HCT116 (cell line): ENCODE measurements at regions not wholly inside any gene's neighbourhood (a gene's known extent, or its start where the extent isn't known, plus 50 kb on each side); places are given as distances from the start of the nearest gene placed in this dataset.

Experiments
- CEBPB ChIP-seq: IDR thresholded peaks from 2 replicates; pipeline ENCODE4 v1.6.1; 2012; ENCODE audit warnings: low read depth
- ELF1 ChIP-seq: IDR thresholded peaks from 2 replicates; pipeline ENCODE4 v1.6.1; 2012; ENCODE audit warnings: low read depth, borderline replicate concordance
- EZH2 ChIP-seq: fragments of 200-600 bp; sonication (generic); IDR thresholded peaks from 2 replicates; pipeline ENCODE4 v1.6.1; 2017; ENCODE audit warnings: antibody characterized with exemption, mixed run types
- EZH2phosphoT487 ChIP-seq: fragments of 200-600 bp; IDR thresholded peaks from 2 replicates; pipeline ENCODE4 v1.6.1; 2018; ENCODE audit warnings: antibody characterized with exemption, borderline replicate concordance
- POLR2A ChIP-seq: IDR thresholded peaks from 2 replicates; pipeline ENCODE4 v1.7.0; 2011; ENCODE audit warnings: borderline replicate concordance; ENCODE audit not compliant: insufficient read depth, insufficient read length; ENCODE audit errors: extremely low read depth
- POLR2AphosphoS5 ChIP-seq: IDR thresholded peaks from 2 replicates; pipeline ENCODE4 v1.6.1; 2011; ENCODE audit warnings: mild to moderate bottlenecking, low read depth, low read length, moderate library complexity
- RAD21 ChIP-seq: IDR thresholded peaks from 2 replicates; pipeline ENCODE4 v1.6.1; 2012; ENCODE audit warnings: low read depth, mild to moderate bottlenecking
- TCF7L2 ChIP-seq: IDR thresholded peaks from 2 replicates; pipeline ENCODE4 v1.7.0; 2011; ENCODE audit warnings: borderline replicate concordance, inconsistent platforms; ENCODE audit not compliant: insufficient read depth, insufficient read length; ENCODE audit errors: extremely low read depth
- TF ChIP-seq, protein P1 (sequence below), 3 experiments: fragments of 200-600 bp in 1 of 3; sonication (generic) in 1 of 3; IDR thresholded peaks in 2 of 3; conservative IDR thresholded peaks in 1 of 3; 2 replicates each; pipeline ENCODE4 v1.5.1; 2012 to 2017; ENCODE audit warnings: low read depth in 2 of 3, low read length in 2 of 3, antibody characterized with exemption in 1 of 3, borderline replicate concordance in 1 of 3, control low read depth in 1 of 3, mild to moderate bottlenecking in 1 of 3, mixed read lengths in 1 of 3, mixed run types in 1 of 3, moderate library complexity in 1 of 3; ENCODE audit not compliant: insufficient read depth in 1 of 3
- TF ChIP-seq, protein P2 (sequence below): IDR thresholded peaks from 2 replicates; pipeline ENCODE4 v1.6.1; 2012; ENCODE audit warnings: low read depth
- TF ChIP-seq, protein P3 (sequence below): IDR thresholded peaks from 2 replicates; pipeline ENCODE4 v1.6.1; 2012

DNA sequence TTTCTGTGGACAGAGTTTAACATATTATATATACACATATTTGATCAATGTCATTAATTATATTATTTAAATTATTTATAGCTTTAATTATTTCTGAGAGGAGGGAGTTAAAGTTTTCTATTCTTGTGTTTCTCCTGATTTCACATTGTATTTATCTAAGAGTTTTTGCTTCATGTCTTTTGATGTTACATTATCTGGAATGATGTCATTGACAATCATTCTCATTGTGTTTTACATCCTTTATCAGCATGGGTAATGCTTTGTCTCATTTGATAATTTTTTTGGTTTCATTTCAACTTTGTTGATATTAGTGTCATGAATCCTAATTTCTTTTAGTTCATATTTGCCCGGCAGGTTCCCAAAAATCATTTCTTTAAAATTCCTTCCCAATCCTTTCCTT is 56.7 kb upstream of the TOX2 start:
- TF ChIP-seq, protein P1, sequence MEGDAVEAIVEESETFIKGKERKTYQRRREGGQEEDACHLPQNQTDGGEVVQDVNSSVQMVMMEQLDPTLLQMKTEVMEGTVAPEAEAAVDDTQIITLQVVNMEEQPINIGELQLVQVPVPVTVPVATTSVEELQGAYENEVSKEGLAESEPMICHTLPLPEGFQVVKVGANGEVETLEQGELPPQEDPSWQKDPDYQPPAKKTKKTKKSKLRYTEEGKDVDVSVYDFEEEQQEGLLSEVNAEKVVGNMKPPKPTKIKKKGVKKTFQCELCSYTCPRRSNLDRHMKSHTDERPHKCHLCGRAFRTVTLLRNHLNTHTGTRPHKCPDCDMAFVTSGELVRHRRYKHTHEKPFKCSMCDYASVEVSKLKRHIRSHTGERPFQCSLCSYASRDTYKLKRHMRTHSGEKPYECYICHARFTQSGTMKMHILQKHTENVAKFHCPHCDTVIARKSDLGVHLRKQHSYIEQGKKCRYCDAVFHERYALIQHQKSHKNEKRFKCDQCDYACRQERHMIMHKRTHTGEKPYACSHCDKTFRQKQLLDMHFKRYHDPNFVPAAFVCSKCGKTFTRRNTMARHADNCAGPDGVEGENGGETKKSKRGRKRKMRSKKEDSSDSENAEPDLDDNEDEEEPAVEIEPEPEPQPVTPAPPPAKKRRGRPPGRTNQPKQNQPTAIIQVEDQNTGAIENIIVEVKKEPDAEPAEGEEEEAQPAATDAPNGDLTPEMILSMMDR (IDR thresholded peaks at IDR 0.05 in 2 of 3, conservative IDR thresholded peaks at IDR 0.05 in 1 of 3; ENCODE audit: borderline replicate concordance in 1 of 3, insufficient read depth in 1 of 3, low read depth in 2 of 3, low read length in 2 of 3): no peak
- no peak for TF ChIP-seq POLR2A
- TF ChIP-seq, protein P2, sequence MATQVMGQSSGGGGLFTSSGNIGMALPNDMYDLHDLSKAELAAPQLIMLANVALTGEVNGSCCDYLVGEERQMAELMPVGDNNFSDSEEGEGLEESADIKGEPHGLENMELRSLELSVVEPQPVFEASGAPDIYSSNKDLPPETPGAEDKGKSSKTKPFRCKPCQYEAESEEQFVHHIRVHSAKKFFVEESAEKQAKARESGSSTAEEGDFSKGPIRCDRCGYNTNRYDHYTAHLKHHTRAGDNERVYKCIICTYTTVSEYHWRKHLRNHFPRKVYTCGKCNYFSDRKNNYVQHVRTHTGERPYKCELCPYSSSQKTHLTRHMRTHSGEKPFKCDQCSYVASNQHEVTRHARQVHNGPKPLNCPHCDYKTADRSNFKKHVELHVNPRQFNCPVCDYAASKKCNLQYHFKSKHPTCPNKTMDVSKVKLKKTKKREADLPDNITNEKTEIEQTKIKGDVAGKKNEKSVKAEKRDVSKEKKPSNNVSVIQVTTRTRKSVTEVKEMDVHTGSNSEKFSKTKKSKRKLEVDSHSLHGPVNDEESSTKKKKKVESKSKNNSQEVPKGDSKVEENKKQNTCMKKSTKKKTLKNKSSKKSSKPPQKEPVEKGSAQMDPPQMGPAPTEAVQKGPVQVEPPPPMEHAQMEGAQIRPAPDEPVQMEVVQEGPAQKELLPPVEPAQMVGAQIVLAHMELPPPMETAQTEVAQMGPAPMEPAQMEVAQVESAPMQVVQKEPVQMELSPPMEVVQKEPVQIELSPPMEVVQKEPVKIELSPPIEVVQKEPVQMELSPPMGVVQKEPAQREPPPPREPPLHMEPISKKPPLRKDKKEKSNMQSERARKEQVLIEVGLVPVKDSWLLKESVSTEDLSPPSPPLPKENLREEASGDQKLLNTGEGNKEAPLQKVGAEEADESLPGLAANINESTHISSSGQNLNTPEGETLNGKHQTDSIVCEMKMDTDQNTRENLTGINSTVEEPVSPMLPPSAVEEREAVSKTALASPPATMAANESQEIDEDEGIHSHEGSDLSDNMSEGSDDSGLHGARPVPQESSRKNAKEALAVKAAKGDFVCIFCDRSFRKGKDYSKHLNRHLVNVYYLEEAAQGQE: no peak
- TF ChIP-seq EZH2: no peak
- no peak for TF ChIP-seq EZH2phosphoT487
- no peak for TF ChIP-seq TCF7L2
- TF ChIP-seq ELF1: no peak
- no peak for TF ChIP-seq RAD21
- TF ChIP-seq POLR2AphosphoS5: no peak
- no peak for TF ChIP-seq CEBPB
- TF ChIP-seq, protein P3, sequence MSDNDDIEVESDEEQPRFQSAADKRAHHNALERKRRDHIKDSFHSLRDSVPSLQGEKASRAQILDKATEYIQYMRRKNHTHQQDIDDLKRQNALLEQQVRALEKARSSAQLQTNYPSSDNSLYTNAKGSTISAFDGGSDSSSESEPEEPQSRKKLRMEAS: no peak
